Activated naive CD8-positive, alpha-beta T cell treated with anti-CD3 and anti-CD28 coated beads for 36 hours (primary cell): ENCODE measurements at regions not wholly inside any gene's neighbourhood (a gene's known extent, or its start where the extent isn't known, plus 50 kb on each side); places are given as distances from the start of the nearest gene placed in this dataset.

ENCODE experiments used
- DNase-seq: peaks from one replicate; pipeline ENCODE4 v3.0.0; 2021
- H3K27ac Mint-ChIP-seq: one replicate; pipeline ENCODE4 v1.8.0; 2022; ENCODE audit warnings: mild to moderate bottlenecking, moderate library complexity, mixed read lengths
- H3K27me3 Mint-ChIP-seq: one replicate; pipeline ENCODE4 v1.8.0; 2022; ENCODE audit warnings: mild to moderate bottlenecking, mixed read lengths
- H3K36me3 Mint-ChIP-seq: one replicate; pipeline ENCODE4 v1.8.0; 2021; ENCODE audit warnings: mild to moderate bottlenecking, mixed read lengths
- H3K4me1 Mint-ChIP-seq: one replicate; pipeline ENCODE4 v1.8.0; 2021; ENCODE audit warnings: mixed read lengths
- H3K4me3 Mint-ChIP-seq: one replicate; pipeline ENCODE4 v1.8.0; 2022; ENCODE audit warnings: mild to moderate bottlenecking, moderate library complexity, mixed read lengths
- H3K9me3 Mint-ChIP-seq: one replicate; pipeline ENCODE4 v1.8.0; 2022; ENCODE audit warnings: mixed read lengths

DNA sequence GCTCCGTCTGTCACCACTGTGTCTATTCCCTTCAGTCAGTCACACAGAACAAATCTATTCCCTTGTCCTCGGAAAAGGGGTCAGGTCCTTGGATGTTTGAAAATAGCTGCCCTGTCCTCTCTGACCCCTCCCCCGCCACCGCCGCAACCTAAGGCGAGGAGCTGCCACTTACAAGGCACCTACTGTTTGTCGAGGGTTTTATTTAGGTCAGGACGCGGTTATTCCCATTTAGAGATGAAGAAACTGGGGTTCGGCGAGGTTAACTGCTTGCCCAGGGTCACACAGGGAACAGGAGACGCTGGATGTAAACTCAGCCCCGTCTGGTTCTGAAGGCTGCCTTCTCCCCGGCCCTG is 1468.1 kb downstream of the BRD1 start:
- Mint-ChIP-seq H3K4me1 (no peaks in the 10 kb centered on the region), H3K27ac (no peak overlapping the region), H3K36me3 (no peaks in the 10 kb centered on the region), H3K9me3 (no peaks in the 10 kb centered on the region), H3K4me3 (no peak overlapping the region), H3K27me3 (peaks cover 6% of the 10 kb centered on the region)
- DNase-seq, result no peak

DNA sequence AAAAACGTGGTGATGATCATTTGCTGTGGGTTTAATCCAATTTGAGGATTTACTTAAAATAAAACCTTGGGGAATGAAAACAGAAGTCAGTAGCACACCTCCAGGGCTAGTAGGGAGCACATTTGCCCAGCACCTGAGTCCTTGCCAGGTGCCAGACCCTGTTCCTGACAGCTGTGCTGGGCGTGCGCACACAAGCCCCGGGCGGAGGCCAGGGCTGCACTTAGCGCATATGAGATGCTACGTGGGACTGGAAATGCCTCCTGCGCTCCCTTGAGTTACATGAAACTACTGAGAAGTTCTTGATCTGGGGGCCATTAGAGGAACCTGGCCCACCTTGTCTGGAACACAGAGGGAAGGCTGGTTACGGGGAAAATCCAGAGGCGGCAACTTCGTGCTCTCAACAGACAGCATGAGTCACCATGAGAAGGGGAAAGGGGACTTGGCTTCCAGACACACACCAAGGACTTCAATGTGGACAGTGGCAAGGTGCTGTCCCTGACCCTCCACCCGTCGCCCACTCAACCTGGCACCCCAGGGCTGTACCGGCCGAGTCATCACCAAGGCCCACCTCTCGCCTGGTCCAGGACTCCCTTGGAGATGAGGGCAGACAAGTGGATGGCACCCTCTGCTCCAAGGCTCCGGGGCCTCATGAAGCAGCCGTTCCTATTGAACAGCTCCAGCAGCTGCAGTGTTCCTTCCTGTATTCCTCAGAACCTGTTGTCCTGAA is 1468.6 kb downstream of the BRD1 start:
- H3K4me3 Mint-ChIP-seq, result no peak overlapping the region
- peaks cover 6% of the 10 kb centered on the region for H3K27me3 Mint-ChIP-seq
- no peak for DNase-seq
- H3K9me3 Mint-ChIP-seq, result no peaks in the 10 kb centered on the region
- H3K4me1 Mint-ChIP-seq, result no peaks in the 10 kb centered on the region
- H3K27ac Mint-ChIP-seq, result no peak overlapping the region
- no peaks in the 10 kb centered on the region for H3K36me3 Mint-ChIP-seq

DNA sequence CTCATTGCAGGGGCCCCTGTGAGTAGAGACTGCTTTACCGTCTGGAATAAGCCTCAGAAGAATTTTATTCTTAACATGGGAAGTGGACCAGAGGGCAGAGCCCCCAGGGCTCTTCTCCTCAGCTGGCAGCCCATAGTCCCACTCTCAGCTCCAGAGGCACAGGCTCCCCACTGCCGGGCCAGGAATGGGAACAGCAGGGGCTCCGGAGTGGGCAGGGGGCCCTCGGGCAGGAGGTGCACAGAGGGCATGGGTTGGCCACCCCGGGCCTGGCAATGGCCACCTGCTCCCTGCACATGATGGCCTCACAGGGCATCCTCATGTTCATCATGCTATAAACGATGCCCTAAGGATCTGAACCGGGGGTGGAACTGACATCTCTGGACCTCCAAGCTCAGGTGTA is 1469.7 kb downstream of the BRD1 start:
- no peaks in the 10 kb centered on the region for H3K36me3 Mint-ChIP-seq
- H3K9me3 Mint-ChIP-seq, result no peaks in the 10 kb centered on the region
- no peak for DNase-seq
- H3K27me3 Mint-ChIP-seq, result peaks cover 9% of the 10 kb centered on the region
- H3K4me1 Mint-ChIP-seq, result no peaks in the 10 kb centered on the region
- H3K4me3 Mint-ChIP-seq, result no peak overlapping the region
- H3K27ac Mint-ChIP-seq, result no peak overlapping the region

DNA sequence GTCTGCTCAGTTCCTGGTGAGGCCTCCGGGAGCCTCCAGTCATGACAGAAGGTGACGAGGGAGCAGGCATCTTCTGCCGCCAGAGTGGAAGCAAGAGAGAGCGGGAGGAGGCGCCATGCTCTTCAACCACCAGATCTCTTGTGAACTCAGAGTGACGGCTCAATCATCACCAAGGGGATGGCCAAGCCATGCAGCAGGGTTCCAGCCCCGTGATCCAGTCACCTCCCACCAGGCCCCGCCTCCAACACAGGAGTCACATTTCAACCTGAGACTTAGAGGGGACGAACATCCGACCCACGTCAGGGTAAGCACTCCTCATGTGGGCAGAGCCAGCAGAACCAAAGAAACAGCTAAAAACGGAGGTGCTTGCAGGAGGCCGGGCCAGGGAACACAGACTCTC is 1470.5 kb downstream of the BRD1 start:
- H3K36me3 Mint-ChIP-seq, result no peaks in the 10 kb centered on the region
- no peak for DNase-seq
- no peak overlapping the region for H3K4me3 Mint-ChIP-seq
- H3K9me3 Mint-ChIP-seq, result no peaks in the 10 kb centered on the region
- no peak overlapping the region for H3K27ac Mint-ChIP-seq
- peaks cover 9% of the 10 kb centered on the region for H3K27me3 Mint-ChIP-seq
- no peaks in the 10 kb centered on the region for H3K4me1 Mint-ChIP-seq

DNA sequence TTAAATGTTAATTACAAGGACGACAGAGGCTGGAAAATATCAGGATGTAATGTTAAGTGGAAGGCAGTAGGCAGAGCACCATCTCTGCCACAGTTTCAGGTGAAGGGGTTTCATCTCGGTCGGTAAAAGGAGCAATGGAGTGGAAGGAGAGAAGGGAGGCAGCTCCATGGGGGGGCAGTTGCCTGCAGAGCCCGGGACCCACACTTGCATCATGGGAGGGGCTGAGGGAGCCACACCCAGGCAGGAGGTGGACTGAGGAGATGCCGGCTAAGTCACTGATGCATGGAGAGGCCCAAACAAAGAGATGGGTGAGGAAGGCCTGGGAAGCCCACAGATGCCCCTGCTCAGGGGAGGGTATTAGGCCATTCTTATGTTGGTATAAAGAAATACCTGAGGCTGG is 1470.9 kb downstream of the BRD1 start:
- H3K36me3 Mint-ChIP-seq, result no peaks in the 10 kb centered on the region
- H3K9me3 Mint-ChIP-seq, result no peaks in the 10 kb centered on the region
- peaks cover 9% of the 10 kb centered on the region for H3K27me3 Mint-ChIP-seq
- no peak overlapping the region for H3K4me3 Mint-ChIP-seq
- no peak for DNase-seq
- no peak overlapping the region for H3K27ac Mint-ChIP-seq
- no peaks in the 10 kb centered on the region for H3K4me1 Mint-ChIP-seq

DNA sequence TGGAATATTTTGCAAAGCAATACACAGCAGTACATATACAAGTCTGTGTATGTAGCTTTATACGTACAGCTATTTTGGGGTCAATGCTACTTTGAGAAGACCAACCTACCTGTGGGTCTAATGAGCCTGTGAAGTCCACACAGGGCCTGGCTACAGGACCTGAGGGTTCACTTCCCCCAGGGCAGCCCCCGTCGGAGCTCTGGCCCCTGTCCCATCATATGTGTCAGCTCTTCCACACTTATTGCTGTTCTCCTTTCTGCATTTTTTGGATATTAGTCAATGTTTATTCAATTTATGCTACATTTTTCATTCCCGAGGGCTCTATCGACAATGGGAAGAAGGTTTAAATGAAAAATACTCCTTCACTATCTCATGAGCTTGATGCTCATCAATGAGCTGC is 1473.6 kb downstream of the BRD1 start:
- no peak for DNase-seq
- Mint-ChIP-seq H3K36me3 (no peaks in the 10 kb centered on the region), H3K4me1 (no peaks in the 10 kb centered on the region), H3K27me3 (peaks cover 9% of the 10 kb centered on the region), H3K9me3 (no peaks in the 10 kb centered on the region), H3K4me3 (no peak overlapping the region), H3K27ac (no peak overlapping the region)

DNA sequence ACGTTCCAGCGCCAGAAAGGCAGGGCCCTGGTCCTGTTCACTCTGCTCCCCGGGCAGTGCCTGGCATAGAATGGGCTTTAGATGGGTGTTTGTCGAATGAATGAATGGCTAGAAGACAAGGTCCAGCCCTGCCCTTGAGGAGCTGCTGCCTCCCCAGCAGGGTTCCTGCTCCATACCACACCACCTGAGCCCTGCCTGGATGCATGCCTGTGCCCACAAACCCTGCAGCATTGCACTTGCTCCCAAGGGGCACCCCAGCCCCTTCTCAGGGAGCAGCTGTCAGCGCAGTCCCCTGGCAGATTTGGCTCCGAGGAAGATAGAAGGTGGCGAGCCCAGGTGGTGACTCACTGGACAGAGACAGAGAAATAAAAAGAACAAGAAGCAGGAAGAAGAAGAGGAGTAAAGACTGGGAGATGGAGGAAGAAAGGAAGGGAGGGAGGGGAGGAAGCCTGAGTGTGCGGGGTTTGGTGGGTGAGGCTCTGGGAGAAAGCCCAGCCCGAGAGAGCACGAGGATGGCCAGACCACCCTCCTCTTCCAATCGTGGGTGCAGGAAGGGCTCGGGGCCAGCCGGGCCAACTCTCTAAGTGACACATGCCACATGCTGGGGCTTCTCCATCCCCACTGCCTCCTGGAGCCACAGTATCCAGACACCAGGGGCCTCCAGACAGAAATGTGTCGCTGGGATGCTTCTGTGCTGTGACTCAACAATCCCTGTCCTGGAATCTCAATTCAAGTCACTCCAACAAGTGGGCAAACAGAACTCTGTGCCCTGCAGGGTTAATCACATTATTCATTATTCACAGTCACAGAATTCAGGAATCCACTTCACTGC is 1474.3 kb downstream of the BRD1 start:
- Mint-ChIP-seq H3K27me3 (peaks cover 9% of the 10 kb centered on the region), H3K4me3 (no peak overlapping the region), H3K27ac (no peak overlapping the region), H3K36me3 (no peaks in the 10 kb centered on the region), H3K9me3 (no peaks in the 10 kb centered on the region), H3K4me1 (no peaks in the 10 kb centered on the region)
- no peak for DNase-seq

DNA sequence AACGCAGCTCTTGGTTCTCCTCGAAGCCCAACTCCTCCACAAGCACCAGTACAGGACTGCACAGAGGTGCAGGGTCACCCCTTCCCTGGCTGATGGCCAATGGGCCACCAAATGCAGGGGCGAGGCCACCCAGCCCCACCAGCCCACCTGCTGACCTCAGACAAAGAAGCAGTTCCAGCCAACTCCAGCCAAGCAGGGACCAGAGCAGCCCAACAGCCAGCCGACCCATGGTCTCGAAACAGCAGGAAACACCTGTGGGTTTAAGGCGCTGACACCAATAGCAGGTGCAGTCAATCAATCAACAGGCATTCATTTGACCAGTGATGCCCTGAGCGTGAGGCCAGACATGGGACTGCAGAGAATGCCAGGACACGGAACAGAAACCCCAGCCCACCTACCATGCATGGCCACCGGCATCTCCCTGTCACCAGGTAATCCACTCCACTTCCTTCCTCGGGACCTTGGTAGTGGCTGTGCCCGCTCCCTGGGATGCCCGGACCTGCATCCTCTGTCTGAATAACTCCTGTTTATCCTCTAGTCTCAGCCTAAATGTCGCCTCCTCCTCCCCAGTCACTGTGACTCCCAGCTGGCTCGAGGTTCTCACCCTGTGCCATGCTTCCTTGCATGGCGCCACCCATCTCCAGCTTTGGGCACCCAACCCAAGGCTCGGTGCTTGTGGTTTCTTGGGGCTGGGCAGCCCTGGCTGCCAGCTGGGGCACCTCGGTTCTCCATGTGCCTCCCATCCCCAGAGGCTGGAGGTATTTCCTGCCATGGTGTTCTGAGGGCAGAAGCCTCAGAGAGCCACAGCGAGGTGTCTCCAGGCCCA is 1475.4 kb downstream of the BRD1 start:
- Mint-ChIP-seq H3K27ac (no peak overlapping the region), H3K36me3 (no peaks in the 10 kb centered on the region)

DNA sequence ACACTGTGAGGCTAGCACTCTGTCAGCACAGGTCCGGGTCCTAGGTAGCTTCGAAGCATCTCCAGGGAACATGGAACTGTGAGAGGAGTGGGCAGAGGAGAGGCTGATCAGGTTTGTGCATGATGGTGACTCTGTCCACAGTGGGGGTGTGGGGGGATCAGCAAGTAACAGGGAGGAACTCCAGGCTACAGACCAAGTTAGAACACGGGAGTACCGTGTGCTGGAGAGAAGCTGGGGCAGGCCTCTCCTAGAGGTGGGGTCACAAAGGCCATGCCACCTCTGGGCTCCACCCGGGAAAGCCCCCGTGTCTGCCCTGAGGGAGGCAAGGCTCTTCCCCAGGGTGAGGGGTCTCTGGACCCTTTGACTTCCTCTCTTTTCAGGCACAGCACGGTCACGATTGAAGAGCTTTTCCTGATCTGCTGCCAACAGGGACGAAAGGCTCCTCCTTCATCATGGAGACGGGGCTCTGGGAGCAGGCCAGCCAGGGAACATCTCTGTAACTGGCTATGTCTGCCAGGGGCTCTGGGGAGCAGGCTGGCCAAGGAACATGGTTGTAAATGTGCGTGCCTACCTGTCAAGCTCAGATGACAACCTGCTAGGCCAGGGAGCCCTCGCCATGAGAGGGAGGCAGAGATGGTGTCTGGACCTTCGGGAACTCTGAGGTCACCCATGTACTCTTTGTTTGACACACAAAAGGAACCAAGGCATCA is 1476.1 kb downstream of the BRD1 start:
- no peak overlapping the region for H3K4me3 Mint-ChIP-seq
- no peak for DNase-seq
- H3K4me1 Mint-ChIP-seq, result no peaks in the 10 kb centered on the region
- peaks cover 4% of the 10 kb centered on the region for H3K27me3 Mint-ChIP-seq
- no peaks in the 10 kb centered on the region for H3K36me3 Mint-ChIP-seq
- no peak overlapping the region for H3K27ac Mint-ChIP-seq
- H3K9me3 Mint-ChIP-seq, result no peaks in the 10 kb centered on the region

More for the DNA sequence above, 1475.4 kb downstream of the BRD1 start:
- H3K27me3 Mint-ChIP-seq, result peaks cover 9% of the 10 kb centered on the region
- H3K9me3 Mint-ChIP-seq, result no peaks in the 10 kb centered on the region
- H3K4me1 Mint-ChIP-seq, result no peaks in the 10 kb centered on the region
- no peak for DNase-seq
- H3K4me3 Mint-ChIP-seq, result no peak overlapping the region

DNA sequence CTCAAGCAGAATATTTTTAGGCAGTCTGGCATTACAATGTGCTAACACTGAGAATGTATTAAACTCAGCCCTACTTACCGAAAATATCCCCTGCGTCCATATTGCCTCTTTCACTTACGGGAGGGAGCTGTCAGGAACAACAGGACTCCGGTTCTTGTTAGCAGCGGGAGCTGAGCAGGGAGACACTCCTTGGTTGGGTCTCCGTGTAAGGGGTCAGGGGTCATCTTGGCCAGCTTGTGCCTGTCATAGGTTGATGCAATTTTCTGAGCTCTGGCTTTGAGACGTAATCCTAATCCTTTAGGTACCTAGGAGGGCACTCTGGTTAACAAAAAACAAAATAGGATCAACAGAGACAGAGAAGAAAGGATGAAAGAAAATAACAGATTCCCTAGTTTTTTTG is 1477.2 kb downstream of the BRD1 start:
- peaks cover 3% of the 10 kb centered on the region for H3K27me3 Mint-ChIP-seq
- no peaks in the 10 kb centered on the region for H3K36me3 Mint-ChIP-seq
- no peaks in the 10 kb centered on the region for H3K4me1 Mint-ChIP-seq
- DNase-seq, result no peak
- H3K9me3 Mint-ChIP-seq, result no peaks in the 10 kb centered on the region
- no peak overlapping the region for H3K27ac Mint-ChIP-seq
- H3K4me3 Mint-ChIP-seq, result no peak overlapping the region

DNA sequence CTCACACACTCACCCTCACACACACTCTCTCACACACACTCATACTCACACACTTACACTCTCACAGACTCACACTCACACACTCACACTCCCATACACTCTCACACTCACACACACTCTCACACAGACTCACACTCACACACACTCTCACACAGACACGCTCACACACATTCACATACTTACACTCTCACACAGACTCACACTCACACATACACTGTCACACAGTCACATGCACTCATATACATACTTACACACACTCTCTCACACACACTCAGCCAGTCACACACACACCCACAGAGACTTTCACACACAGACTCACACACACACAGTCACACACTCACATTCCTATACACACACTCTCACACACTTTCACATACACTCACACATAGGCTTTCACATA is 1478.8 kb downstream of the BRD1 start:
- Mint-ChIP-seq H3K4me1 (no peaks in the 10 kb centered on the region), H3K27me3 (peaks cover 3% of the 10 kb centered on the region), H3K27ac (no peak overlapping the region), H3K9me3 (no peaks in the 10 kb centered on the region), H3K4me3 (no peak overlapping the region), H3K36me3 (no peaks in the 10 kb centered on the region)
- DNase-seq, result no peak

DNA sequence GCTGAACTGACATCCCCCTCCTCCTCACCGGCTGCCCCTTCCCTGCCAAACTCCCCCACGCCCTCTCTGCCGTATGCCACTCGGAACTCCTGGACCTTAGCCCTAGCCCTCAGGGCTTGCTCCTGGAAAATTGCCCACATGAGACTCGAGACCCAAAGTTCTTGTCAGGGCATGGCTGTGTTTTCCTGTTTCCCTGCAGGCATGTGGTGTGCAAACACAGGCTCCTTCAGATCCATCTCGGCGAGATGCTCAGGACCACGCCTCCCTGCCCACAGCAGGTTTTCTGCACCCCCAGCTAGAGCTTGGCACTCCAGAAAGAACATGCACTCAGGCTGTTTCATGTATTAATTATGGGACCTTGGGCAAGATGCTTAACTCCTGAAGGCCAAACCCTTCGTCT is 1480.4 kb downstream of the BRD1 start:
- Mint-ChIP-seq H3K9me3 (no peaks in the 10 kb centered on the region), H3K4me3 (no peak overlapping the region), H3K27ac (no peak overlapping the region), H3K4me1 (no peaks in the 10 kb centered on the region), H3K36me3 (no peaks in the 10 kb centered on the region), H3K27me3 (no peaks in the 10 kb centered on the region)
- no peak for DNase-seq

DNA sequence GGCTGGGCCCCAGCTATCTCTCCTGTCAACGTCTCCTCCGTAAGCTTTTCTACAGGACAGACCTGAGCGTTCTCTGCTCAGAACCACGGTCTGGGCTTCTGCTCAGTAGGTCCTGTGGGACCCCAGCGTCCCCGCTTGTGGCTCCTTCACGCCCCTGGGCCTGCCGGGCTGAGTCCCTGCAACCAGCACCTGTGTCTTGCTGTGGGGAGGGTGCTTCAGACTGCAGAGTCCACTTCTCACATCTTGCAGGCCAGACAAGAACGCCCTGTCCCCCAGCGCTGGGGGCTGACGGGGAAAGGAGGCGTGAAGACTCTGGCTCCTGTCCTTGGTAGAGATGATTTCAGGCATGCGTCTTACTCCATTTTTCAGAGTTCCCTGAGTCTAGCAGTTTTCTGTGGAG is 1480.8 kb downstream of the BRD1 start:
- no peak for DNase-seq
- H3K36me3 Mint-ChIP-seq, result no peaks in the 10 kb centered on the region

DNA sequence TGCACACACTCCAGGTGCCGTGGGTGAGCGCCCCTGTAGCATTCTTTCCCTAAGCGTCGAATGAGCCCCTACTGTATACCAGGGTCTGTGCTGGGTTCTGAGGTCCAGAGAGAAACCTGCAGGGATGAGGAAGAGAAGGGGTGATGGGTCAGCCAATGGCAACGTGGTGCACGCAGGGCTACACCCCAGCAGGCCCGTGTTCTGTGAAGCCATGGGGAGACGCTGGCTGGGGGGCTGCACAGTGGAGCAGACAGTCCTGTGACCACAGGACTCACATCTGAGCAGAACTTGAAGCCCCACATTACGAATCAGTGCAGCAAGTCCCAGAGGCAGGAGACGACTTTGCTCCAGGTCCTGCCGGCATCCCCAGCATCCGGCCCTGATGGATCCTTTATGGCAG is 1481.4 kb downstream of the BRD1 start:
- no peak overlapping the region for H3K27ac Mint-ChIP-seq
- no peak overlapping the region for H3K4me3 Mint-ChIP-seq
- no peaks in the 10 kb centered on the region for H3K4me1 Mint-ChIP-seq
- H3K36me3 Mint-ChIP-seq, result no peaks in the 10 kb centered on the region
- DNase-seq, result no peak
- no peaks in the 10 kb centered on the region for H3K27me3 Mint-ChIP-seq
- no peaks in the 10 kb centered on the region for H3K9me3 Mint-ChIP-seq

More for the DNA sequence above, 1480.8 kb downstream of the BRD1 start:
- no peaks in the 10 kb centered on the region for H3K4me1 Mint-ChIP-seq
- no peak overlapping the region for H3K27ac Mint-ChIP-seq
- H3K27me3 Mint-ChIP-seq, result no peaks in the 10 kb centered on the region
- no peak overlapping the region for H3K4me3 Mint-ChIP-seq
- no peaks in the 10 kb centered on the region for H3K9me3 Mint-ChIP-seq

DNA sequence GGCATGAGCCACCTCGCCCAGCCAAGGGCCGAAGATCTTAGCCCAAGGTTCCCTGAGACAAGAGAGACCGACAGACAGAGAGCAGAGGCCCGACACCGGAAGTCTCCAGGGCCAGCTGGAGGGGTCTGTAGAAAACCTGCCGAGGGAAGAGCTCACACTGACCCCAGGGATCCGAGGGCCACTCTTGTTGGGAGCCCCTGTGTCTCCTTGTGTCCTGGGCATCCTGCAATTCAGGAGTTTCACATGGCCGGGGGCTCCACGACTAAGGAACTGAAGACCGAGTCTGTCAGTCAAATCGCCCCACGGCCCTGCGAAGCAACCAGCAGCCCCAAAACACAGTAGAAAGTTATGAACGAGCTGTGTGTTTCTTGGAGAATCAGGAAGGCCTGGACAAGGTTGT is 1482.0 kb downstream of the BRD1 start:
- no peak overlapping the region for H3K4me3 Mint-ChIP-seq
- no peaks in the 10 kb centered on the region for H3K9me3 Mint-ChIP-seq
- no peaks in the 10 kb centered on the region for H3K4me1 Mint-ChIP-seq
- H3K27ac Mint-ChIP-seq, result no peak overlapping the region
- no peaks in the 10 kb centered on the region for H3K27me3 Mint-ChIP-seq
- no peak for DNase-seq
- H3K36me3 Mint-ChIP-seq, result no peaks in the 10 kb centered on the region
